Right lobe of liver (tissue), 4 donors: ENCODE measurements at regions not wholly inside any gene's neighbourhood (a gene's known extent, or its start where the extent isn't known, plus 50 kb on each side); places are given as distances from the start of the nearest gene placed in this dataset.

Experiments used
- POLR2A ChIP-seq: fragments of 450-650 bp; IDR thresholded peaks from one replicate; pipeline ENCODE4 v1.6.1; 2017; ENCODE audit warnings: antibody characterized with exemption, mild to moderate bottlenecking
- TF ChIP-seq, protein P1 (sequence below), 4 donors: fragments of 200-600 bp in 3 of 4; fragments of 450-650 bp in 1 of 4; IDR thresholded peaks; one replicate each; pipeline versions ENCODE4 v1.5.1 to v1.8.0; 2016 to 2022; ENCODE audit warnings: antibody characterized with exemption in 4 of 4, mild to moderate bottlenecking in 2 of 4
- donor health status: DM: no; HTN: no; CAD: no.
- donor health status: DM: no; HTN: no; CAD: no.
- donor health status: DM: no; HTN: yes; CAD: no.

DNA sequence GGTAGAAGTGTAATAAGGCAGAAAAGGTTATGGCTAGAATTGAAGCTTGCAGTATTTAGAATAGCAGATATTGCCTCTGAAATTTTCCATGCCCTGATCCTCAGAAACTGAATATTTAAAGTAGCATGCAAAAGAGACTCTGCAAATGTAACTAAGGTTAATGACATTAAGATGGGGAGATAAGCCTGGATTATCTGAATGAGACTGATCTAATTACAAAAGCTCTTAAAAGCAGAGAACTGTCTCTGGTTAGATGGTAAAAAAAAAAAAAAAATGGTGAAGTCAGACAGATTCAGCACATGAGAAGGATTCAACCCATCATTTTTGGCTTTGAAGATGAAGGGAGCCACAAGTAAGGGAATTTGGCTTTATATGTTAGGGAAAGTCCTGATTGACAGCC is 503.7 kb upstream of the IRAK1BP1 start:
- TF ChIP-seq, protein P1, sequence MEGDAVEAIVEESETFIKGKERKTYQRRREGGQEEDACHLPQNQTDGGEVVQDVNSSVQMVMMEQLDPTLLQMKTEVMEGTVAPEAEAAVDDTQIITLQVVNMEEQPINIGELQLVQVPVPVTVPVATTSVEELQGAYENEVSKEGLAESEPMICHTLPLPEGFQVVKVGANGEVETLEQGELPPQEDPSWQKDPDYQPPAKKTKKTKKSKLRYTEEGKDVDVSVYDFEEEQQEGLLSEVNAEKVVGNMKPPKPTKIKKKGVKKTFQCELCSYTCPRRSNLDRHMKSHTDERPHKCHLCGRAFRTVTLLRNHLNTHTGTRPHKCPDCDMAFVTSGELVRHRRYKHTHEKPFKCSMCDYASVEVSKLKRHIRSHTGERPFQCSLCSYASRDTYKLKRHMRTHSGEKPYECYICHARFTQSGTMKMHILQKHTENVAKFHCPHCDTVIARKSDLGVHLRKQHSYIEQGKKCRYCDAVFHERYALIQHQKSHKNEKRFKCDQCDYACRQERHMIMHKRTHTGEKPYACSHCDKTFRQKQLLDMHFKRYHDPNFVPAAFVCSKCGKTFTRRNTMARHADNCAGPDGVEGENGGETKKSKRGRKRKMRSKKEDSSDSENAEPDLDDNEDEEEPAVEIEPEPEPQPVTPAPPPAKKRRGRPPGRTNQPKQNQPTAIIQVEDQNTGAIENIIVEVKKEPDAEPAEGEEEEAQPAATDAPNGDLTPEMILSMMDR (IDR thresholded peaks at IDR 0.05), result no peak
- no peak for TF ChIP-seq POLR2A
